ENCODE measurements at regions not wholly inside any gene's neighbourhood (a gene's known extent, or its start where the extent isn't known, plus 50 kb on each side); places are given as distances from the start of the nearest gene placed in this dataset.

DNA sequence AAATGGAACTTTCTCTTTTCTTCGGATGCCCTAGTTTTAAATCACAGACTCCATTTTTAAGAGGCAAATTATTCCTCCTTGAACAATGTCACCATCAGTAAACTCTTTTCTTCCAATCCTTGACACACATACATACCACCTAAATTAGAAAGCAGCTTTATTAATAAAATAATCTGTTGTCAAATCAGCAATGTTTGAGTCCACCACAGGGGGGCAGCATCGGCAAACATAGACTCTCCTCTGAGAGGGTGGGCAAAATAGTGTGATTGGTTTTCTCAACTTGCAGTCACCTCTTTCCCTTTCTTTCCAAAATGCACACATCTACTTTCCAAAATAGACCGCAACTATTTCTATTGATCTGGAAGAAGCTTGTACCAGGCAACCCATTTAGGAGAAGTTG, 438.4 kb upstream of the OR4E1 start:
- intact Hi-C loops (cut with DNase I) = no loop called here
- ATAC-seq = no peak
- no peaks in the 10 kb centered on the region for H3K36me3 ChIP-seq
- H3K9me3 ChIP-seq = peaks cover 0 to under 1% (median 0%) of the 10 kb centered on the region in 11 donors
- no peaks in the 10 kb centered on the region for H3K4me1 ChIP-seq
- peak in 1 of 2 donors; percentile 6 for DNase-seq
- peaks cover 0 to 12% (median 5%) of the 10 kb centered on the region in 7 donors for H3K27me3 ChIP-seq
- 71 to 72% methylated on average over 3 of the region's 3 CpGs for WGBS, 2 donors
- no peak overlapping the region for H3K27ac ChIP-seq
- H3K4me3 ChIP-seq = no peak overlapping the region
- TF ChIP-seq, protein P1, sequence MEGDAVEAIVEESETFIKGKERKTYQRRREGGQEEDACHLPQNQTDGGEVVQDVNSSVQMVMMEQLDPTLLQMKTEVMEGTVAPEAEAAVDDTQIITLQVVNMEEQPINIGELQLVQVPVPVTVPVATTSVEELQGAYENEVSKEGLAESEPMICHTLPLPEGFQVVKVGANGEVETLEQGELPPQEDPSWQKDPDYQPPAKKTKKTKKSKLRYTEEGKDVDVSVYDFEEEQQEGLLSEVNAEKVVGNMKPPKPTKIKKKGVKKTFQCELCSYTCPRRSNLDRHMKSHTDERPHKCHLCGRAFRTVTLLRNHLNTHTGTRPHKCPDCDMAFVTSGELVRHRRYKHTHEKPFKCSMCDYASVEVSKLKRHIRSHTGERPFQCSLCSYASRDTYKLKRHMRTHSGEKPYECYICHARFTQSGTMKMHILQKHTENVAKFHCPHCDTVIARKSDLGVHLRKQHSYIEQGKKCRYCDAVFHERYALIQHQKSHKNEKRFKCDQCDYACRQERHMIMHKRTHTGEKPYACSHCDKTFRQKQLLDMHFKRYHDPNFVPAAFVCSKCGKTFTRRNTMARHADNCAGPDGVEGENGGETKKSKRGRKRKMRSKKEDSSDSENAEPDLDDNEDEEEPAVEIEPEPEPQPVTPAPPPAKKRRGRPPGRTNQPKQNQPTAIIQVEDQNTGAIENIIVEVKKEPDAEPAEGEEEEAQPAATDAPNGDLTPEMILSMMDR (IDR thresholded peaks at IDR 0.05) = peak in 7 of 9 donors; percentile 25 to 44 (median 40)

DNA sequence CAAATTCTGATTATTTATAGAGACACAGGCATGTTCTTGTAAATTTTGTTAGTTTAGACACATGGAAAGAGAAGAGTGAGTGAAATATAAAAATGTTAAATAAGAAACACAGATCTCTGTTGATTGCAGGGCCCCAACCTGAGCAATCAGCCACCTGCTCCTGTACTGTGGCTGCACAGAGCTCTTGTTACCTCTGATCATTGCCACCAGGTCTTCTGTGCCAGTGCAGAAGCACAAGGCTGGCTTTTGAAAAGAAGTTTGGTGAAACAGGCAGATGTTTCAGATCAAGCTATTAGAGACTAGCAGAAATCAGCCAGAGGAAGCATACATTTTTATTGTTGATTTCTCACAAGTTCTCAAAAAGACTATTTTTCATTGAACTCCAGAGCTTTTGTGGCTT, 434.1 kb upstream of the OR4E1 start:
- Histone ChIP-seq H3K27me3 (peaks cover 0 to 8% (median 4%) of the 10 kb centered on the region in 7 donors), H3K4me1 (no peaks in the 10 kb centered on the region), H3K27ac (no peak overlapping the region), H3K9me3 (no peaks in the 10 kb centered on the region), H3K36me3 (no peaks in the 10 kb centered on the region), H3K4me3 (no peak overlapping the region)
- DNase-seq (no peak), ATAC-seq (no peak)
- intact Hi-C loops (cut with DNase I) = no loop called here
- TF ChIP-seq, protein P1 (IDR thresholded peaks at IDR 0.05) = no peak

DNA sequence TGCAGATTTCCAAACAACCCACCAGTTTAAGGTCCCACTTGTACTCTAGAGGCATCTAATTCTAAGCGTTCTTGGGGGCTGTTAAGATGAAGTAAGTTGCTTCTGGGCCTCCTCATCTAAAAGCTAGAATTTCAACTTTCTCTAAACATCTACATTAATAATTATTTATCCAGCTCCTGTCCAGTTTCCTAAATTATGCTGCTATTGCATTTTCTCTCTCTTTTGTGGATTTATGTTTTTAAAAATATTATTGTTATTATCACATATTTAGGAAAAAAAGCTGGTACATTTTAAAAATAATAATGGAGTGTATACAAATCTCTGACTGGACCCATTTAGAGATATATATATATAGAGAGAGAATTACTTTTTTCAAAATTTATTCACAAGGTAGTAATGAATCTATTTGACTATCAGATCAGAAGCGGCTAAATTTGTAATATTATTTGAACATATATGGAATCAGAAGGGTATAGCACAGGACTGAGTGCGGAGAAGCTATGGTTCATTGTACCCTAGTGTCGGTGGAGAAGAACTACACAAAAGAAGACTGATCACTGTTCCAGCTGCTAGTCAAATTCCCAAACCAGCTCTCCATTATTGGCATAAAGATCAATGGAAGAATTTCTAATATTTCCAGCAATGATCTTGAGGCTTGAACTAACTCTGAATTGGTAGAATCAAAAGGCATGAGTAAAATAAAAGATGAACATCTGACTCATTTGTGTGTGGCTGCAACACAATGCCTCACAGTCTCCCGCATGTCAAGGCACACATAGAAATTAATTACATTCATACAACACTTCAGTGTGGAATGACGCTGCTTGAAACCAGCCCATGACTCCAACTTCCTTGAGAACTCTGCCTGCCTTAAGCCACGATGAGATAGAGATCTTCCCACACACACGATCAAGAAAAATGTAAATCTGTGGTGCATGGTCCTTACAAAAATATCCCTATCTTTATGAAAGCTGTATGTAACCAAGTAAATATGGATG, 433.4 kb upstream of the OR4E1 start:
- H3K27me3 ChIP-seq = peaks cover 0 to 5% (median 0%) of the 10 kb centered on the region in 7 donors
- 72 to 75% methylated on average over 8 of the region's 8 CpGs for WGBS, 2 donors
- no peaks in the 10 kb centered on the region for H3K4me1 ChIP-seq
- H3K9me3 ChIP-seq = no peaks in the 10 kb centered on the region
- H3K36me3 ChIP-seq = no peaks in the 10 kb centered on the region
- DNase-seq (no peak), ATAC-seq (no peak)
- intact Hi-C loops (cut with DNase I) = no loop called here
- TF ChIP-seq, protein P1 (IDR thresholded peaks at IDR 0.05) = no peak
- no peak overlapping the region for H3K4me3 ChIP-seq
- H3K27ac ChIP-seq = no peak overlapping the region

DNA sequence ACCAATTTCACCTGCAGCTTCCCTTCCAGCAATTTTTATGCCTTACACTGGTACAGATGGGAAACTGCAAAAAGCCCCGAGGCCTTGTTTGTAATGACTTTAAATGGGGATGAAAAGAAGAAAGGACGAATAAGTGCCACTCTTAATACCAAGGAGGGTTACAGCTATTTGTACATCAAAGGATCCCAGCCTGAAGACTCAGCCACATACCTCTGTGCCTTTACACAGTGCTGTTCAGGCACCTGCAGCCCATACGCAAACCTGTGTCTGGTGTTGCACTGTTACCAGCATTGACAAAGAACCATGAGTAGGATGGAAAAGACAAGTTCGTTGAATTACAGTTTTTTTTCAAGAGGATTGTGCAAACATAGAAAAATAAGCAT, 432.0 kb upstream of the OR4E1 start:
- WGBS, 2 donors = 76 to 81% methylated on average over 4 of the region's 4 CpGs
- H3K27ac ChIP-seq = no peak overlapping the region
- H3K36me3 ChIP-seq = no peaks in the 10 kb centered on the region
- H3K4me3 ChIP-seq = no peak overlapping the region
- peaks cover 0 to 5% (median 0%) of the 10 kb centered on the region in 7 donors for H3K27me3 ChIP-seq
- DNase-seq (no peak), ATAC-seq (no peak)
- H3K9me3 ChIP-seq = no peaks in the 10 kb centered on the region
- intact Hi-C loops (cut with DNase I) = no loop called here
- TF ChIP-seq, protein P1 (IDR thresholded peaks at IDR 0.05) = no peak
- no peaks in the 10 kb centered on the region for H3K4me1 ChIP-seq
